GM21723 (cell line): ENCODE measurements at regions not wholly inside any gene's neighbourhood (a gene's known extent, or its start where the extent isn't known, plus 50 kb on each side); places are given as distances from the start of the nearest gene placed in this dataset.
A peak's percentile ranks its signal among the peaks of the same experiment; 100 is the strongest.

Experiments used
- ATAC-seq: cut with Tn5 transposase; IDR thresholded peaks from one replicate; pipeline ENCODE4 v1.9.1; 2021; ENCODE audit warnings: mild to moderate bottlenecking, moderate library complexity; ENCODE audit not compliant: unreplicated experiment

DNA sequence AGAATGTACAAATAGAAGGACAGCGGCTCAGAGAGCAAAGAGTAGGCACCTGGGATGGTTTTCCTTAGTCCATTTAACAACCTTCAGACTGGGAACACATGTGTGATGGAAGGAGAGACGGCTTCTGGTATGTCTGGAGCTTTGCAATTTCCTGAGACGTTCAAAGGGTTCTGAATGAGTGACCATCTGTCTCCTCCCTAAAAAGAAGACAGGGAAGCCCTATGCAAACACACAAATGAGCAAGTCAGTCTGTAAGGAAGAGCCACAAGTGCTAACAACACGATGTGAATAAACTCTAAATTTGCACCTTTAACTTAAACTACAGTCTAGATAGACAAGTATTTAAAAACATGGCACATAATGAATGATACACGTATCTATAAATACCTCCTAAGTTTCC is 391.0 kb downstream of the ICE1 start:
- ATAC-seq = no peak

DNA sequence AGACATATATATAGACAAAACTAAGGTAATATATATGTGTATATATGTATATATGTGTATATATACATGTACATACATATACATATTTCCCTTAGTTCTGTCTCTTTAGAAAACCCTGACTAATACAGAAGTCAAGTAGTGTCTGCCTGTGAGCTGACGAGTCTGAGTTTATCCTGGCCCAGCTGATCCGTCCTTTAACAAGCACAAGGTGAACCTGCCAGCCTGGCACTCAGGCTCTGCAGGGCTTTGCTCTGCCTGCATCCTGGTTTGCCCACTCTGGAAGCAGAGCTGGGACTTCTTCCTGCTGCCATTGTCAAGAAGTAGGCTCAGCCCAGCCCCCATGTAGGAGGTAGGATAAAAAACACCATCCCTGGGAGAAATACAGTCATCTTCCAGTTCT is 388.0 kb downstream of the ICE1 start:
- no peak for ATAC-seq

DNA sequence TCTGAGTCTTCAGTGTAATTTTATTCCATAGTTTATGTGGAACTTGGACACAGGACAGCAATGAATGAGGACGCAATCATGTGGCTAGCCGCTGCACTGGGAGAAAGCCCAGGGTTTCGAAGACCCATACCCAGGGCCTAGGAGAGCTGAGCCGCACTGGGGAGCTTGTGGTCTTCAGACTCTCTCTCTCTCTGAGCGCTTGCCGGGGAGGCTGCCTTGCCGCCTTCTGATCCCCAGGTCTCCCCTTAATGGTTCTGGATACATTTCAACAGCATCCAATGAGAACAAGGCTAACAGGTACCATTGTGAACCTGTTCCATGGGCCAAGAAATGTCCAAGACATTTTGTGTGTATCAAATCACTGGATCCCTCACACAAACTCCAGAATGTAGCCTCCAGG is 383.4 kb downstream of the ICE1 start:
- no peak for ATAC-seq

DNA sequence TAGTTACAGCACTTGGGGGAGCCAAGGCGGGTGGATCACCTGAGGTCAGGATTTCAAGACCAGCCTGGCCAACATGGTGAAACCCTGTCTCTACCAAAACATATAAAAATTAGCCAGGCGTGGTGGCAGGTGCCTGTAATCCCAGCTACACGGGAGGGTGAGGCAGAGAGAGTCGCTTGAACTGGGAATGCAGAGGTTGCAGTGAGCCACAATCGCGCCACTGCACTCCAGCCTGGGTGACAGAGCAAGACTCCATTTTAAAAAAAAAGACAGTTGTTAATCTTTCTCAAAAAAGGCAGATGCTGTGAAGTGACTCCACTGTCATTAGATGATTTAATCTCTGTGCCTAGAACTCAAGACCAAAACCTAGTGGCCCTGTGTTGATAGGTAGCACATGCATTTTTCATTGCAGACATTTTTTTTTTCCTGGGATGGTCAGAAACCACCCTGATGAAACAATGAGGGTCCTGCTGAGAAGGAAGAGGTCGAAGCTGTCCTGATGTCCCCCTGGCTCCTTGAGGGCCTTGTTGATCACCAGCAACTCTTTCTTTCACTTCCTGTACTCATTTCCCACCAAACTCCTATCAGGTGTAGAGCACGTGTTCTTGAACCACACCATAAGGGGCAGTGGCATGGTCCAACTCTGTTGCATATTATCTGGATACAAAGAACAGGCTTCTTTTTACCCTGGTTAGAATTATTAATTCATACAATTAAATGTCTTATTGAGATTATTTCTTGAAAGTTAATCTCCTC is 382.2 kb downstream of the ICE1 start:
- no peak for ATAC-seq

DNA sequence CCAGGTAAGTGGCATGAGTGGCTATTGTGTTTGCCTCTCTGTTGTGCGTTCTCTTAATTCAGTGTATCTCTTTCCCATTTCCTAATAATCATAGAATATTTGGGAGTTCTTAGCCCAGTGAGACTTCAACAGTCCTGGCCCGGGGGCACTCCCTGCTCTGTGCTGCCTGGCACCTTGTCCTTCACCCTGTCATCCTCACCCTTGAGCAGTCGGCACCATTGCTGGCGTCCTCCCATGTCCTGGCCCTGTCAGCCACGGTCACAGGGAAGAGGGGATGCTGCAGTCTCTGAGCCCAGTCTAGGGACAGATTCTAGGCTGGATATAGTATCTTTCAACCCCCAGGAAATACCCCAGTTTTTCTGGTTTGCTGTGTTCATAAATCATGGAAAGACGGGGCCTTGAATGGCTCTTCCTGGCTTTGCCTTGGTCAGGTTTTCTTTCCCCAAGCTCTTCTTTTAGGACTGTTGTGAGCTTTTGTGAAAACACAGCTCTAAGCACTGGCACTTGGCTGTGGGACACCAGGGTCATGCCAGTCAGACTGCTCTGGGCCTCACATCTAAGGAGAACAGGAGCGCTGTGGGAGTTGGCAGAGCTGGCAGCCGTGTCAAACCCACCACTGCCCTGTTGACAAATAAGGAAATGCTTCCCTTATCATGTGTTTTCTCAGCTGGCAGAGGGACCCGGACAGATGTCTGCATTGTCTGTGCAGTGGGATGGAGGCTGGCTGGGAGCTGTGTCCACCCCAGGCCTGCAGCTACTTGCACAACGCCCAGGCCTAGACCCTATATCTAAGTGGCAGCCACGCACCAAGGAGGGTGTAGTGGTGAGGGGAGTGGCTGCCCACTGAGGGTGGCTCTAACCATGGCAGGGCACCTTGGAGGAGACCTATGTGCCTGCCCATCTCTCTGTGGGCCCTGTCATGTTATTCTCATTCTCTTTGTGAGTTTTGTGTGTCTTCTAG is 378.6 kb downstream of the ICE1 start:
- ATAC-seq = no peak

DNA sequence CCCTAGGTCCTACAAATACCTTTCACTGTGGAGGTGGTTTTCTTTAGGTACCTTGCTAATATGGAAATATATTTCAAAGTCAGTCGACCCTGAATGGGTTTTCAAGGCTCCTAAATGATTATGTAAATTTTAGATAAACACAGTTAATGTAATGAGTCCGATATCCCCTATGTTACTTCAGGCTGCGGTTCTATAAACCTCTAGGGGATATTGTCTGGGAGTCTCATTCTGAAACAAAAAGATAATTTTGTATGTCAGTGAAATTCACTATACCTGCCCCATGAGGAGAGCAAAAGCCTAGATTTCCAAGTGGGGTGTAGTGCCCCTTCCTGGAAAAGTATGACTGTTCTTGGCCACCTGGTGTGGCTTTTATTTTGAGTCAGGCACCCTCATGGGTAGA is 377.3 kb downstream of the ICE1 start:
- ATAC-seq = peak; percentile 63

DNA sequence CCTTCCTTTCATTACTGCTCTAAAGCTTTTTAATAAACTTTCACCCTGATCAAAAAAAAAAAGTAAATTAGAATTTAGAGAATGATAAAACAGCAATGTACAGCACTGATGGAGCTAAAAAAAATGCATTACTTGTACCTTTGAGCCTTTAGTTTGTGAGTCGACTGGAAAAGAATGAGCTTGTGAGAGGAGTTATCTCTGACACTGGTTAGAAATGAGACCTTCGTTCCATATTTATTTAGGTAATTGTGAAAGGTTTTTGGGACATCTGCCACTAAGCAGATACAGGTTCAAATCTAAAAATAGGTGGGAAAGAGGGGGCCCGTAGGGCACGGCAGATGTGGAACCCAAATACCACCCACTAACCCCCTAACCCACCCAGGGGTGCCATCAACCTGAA is 376.8 kb downstream of the ICE1 start:
- ATAC-seq = no peak

DNA sequence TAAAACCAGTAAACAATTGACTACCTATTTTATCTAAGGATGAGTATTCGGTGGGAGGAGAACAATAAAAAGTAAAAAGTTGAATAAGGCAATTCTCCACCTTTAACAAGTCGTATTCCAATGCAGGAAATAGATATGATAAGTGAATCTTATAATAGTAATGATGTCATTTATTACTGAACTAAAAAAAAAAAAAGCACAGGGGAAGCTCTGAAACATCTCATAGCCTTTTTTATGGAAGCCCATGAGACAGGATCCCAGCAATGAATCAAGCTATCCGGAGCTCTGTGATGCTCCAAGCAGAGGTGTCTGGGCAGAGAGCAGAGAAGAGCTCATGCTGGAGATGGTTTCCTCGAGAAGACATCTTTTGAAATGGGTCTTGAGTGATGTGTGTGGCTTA is 376.0 kb downstream of the ICE1 start:
- no peak for ATAC-seq

DNA sequence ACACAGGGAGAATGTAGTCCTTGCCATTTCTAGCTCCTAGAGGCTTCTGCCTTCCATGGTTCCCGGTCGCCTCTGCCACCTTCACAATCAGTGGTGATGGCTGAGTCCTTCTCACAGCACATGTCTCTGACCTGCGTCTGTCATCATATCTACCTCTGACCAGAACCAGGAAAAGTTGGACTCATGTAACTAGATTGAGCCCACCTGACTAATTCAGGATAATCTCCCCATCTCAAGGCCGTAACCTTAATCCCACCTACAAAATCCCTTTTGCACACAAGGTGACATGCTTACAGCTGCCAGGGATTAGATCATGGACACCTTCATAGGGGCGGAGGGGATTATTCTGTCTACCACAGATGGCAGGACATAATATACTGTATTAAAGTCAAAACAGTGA is 375.6 kb downstream of the ICE1 start:
- ATAC-seq = no peak

DNA sequence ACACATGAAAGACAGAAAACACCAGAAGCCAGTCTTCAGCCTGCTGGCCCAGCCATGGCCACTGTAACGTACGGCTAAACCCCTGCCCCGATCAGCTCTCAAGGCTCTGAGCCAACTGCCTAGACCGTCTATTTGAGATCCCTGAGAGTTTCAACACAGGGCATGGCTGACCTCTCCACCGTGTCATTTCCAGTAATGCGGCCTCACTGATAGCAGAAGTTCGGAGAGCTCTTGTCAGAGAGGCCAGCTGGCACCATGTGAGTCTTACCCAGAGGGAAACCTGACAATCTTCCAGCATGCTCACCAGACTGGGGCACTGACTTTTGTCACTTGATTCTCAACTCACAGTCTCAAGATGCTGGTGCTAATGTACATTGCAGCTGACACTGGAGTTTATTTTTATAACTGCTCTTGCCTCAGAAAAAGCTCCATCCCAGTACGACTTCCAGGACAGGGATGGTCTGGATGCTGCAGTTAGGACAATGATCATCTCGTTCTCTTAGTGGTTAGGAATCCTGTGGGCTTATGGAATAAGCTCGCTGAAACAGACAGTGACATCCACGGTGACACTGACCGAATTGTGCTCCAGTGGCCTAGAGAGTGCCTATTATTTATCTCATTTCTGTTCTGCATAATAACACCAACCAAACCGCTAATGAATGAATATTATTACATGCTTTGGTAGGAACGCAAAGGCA is 372.7 kb downstream of the ICE1 start:
- ATAC-seq = no peak

DNA sequence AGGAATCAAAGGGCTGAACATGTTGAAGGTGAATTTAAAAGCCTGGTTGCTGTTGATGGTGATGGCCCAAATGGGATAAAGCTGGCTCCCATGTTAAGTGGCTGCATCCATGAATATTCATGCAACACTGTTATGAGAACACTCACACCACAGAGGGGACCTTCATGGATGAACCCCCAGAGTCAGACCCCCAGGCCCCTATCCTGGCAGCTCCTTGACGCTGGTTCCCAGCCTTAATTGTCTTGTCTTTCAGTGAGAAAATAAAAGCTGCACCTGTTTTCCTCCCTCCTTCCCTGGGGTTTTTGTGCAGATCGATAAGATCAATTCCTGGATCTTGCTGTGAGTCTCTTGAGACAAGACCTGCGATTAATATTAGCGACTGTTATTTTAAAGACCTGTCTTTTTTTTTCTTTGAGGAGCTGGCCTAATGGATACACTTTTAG is 371.7 kb downstream of the ICE1 start:
- ATAC-seq = no peak

DNA sequence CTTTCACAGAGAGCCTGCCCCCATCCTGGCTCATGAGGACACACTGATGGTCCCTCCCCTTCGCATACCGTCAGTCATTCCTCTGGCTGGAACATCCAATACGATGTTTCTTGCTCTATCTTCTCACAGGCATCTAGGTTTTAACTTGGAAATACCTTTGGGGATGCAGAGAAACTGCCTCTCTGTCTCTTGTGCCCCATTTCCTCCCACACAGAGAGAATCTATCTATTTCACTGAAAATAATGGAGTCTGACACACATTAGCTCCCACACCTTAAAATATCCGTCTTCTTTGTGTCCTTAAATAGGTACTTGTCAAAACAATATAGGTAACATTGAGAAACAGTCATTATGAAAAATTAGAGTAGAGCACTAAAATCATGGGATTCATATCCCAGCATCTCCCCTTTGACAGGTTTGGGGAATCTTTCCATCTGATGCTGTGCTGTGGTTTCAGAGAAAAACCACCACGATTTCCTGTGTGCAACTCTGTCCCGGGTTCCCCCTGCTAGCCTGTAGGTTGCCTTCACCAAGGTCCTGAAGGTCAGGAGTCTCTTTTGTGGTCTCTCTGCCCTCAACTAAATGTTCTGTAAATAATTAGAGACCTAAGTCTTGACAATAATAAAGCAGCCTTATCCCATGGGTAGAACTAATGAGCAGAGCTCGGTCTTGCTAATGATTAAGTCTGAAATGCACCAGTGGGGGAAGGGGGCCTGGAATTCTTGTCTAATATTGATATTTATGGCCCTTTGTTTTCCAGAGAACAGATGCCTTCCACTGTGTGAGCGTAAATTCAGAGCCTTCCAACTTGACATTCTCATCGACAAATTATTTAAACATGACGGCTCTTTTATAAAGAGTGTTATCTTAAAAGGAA is 371.0 kb downstream of the ICE1 start:
- no peak for ATAC-seq

DNA sequence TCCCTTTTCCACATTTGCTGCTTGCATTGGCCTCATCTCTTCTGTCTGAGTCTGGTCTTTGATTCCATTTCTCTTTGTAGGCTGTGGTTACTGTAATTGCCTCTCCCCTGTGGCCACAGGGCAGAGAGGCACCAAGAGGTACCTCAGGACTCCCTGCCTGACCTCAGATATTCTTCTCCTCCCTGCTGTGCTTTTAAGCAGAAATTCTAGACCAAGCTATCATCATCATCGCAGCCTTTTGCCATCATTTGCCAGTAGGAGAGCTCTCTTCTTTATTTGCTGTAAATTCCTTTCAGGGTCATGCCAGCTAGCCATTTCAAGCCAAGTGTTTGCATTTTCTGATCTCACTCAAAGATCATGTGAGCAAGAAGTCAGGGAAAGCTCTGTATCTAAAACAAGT is 369.6 kb downstream of the ICE1 start:
- no peak for ATAC-seq

DNA sequence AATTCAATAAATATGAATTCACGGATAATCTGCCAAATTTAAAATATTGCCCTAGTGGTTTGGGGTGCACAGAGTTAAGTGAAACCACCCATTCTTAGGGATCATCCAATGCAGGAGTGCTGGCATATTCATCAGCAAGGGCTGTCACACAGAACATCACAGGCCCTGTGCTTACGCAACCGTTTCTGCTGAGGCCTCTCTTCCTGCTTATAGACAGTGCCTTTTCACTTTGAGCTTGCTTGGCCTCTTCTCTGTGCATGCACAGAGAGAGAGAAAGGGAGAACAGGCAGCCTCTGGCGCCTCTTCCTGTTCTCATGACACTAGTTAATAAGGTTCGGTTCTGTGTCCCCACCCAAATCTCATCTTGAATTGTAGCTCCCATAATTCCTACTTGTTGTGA is 366.3 kb downstream of the ICE1 start:
- ATAC-seq = no peak

DNA sequence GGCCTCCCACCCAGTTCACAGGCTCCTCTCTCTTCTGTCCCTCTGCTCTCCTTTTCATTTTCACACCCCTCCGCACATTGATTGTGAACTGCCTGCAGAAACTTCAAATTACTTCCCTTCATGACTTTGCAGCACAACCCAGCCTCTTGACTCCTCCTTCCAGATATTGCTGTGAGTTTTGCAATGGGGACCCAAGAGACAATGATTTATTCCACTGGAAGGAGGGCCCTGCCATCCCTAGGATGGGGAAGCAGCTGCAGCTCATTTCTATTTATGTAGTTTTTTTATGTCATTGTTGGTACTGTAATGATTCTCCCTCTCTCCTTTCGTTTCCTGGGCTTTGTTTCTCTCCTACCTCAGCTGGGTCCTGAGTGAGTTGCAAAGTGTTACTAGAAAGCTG is 364.9 kb downstream of the ICE1 start:
- ATAC-seq = no peak

DNA sequence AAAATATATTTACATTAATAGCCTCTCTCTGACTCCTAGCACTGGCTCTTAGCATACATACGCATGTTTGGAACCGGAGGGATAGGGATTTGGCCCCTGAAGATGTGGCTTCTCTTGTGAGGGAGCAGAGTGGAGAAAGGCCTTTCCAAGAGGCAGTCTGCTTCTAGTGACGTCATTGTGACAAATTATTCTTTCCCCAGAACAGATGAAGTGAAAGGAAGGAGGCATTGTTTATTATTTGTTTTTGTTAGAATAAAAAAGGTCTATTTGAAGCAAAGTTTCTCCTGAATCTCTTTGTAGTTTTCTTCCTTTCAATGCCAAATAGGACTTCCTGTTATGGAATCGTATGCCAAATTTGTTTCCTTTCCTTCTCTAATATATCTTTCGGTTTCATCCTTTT is 361.6 kb downstream of the ICE1 start:
- no peak for ATAC-seq

DNA sequence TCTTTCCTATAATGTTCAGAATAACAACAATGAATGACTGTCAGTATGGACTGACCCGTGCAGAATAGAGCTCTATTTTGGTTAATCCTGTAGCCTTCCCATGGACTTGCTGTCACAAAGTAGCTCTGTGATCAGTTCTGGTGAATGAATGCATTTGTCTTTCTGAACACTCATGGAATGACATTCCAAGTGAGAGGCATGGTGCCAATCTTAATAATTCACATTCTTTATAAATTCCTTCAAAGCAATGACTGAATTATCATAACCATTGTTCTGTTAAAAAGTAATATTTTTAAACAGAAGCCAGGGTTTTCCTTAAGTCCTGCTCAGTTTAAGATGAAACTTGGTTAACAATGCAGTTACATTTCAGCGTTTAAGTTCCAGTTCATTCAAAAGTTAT is 360.5 kb downstream of the ICE1 start:
- ATAC-seq = no peak

DNA sequence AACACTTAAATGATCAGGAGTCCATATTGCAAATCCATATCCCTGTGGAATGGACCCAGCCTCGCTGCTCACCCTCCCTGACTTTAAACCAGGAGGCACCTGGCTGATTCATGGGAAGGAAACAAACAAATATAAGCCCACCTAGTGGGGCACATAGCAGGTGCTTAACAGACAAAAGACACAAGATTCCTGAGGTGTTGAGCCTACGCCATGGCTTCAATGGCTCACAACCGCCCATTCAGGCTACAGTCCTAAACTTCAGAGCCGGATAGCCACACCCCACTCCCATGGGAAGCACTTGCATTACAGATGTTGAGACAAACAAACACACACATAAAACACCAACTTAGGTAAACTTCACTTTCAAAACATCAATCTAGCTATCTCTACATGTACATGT is 359.9 kb downstream of the ICE1 start:
- ATAC-seq = no peak

DNA sequence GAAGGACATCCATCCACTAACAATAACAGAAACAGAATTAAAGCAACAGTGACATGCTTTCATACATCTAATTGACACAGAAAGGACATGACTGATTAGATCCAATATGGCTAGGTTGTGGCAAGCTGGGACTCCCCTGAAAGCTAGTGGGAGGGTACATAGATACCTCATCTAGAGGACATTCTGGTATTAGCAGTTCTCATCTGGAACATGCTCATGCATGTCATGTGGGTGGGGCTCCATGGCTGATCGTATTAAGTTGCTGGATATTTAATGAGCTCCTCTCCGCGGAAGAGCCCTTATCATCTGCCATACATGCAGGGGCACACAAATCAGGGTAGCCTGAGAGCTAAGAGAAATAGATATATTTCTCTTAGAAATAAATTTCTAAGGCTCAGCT is 358.9 kb downstream of the ICE1 start:
- ATAC-seq = no peak

DNA sequence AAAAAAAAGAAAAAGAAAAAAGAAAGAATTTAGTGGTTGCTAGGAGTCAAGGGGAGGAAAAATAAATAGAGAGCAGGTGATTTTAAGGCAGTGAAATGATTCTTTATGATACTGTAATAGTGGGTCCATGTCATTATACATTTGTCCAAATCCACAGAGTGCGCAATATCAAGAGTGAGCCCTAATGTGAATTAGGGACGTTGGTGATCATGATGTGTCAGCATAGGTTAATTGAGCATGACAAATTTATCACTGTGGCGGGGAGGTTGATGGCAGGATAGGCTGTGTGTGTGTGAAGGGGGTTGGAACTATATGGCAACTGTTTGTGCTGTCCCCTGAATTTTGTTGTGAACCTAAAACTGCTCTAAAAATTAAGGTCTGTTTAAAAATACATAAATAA is 357.8 kb downstream of the ICE1 start:
- ATAC-seq = no peak

DNA sequence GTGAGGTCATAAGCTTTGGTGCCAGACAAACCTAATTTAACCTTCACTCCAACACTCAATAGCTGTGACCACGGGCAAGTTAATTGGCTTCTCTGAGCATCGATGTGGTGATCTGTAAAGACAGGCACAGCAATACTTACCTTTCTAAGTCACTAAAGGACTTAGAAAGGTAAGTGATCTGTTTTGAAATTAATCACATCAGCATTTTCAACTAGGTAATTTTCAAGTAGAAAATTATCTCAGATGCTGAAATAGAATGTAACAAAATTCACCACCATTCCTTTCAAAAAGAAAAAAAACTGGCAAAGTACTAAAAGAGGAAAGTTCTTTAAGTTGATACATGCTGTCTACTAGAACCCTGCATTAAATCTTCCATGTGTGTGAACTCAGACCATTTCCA is 354.5 kb downstream of the ICE1 start:
- ATAC-seq = no peak
